Stimulated activated CD4-positive, alpha-beta T cell treated with anti-CD3 and anti-CD28 coated beads, TNF-alpha, amount 100 ng/mL, for 1 hour (primary cell): ENCODE measurements at regions not wholly inside any gene's neighbourhood (a gene's known extent, or its start where the extent isn't known, plus 50 kb on each side); places are given as distances from the start of the nearest gene placed in this dataset.

Source experiments
- DNase-seq, 3 donors: peaks; one replicate each; pipeline ENCODE4 v3.0.0-alpha.2; 2020; ENCODE audit warnings: low read depth in 3 of 3, low spot score in 1 of 3

DNA sequence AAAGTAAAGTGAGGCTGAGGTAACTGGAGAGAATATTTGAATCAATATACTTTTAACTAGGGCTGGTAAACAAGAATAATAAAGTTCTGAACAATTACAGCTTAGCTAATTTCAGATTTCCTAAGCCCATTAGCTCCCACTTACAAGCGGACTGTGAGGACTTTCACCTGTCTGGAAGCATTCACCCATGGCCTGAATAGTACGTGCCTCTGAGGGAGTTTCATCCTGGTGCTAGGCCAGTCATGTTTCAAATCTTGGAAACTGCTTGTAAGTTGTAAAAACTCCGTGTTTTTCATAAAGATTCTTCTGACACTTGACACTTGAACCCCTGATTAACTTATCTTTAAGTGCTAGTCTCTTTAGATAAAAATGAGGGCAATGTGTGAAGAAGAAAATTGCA is 975.2 kb upstream of the GHITM start:
- DNase-seq: no peak

DNA sequence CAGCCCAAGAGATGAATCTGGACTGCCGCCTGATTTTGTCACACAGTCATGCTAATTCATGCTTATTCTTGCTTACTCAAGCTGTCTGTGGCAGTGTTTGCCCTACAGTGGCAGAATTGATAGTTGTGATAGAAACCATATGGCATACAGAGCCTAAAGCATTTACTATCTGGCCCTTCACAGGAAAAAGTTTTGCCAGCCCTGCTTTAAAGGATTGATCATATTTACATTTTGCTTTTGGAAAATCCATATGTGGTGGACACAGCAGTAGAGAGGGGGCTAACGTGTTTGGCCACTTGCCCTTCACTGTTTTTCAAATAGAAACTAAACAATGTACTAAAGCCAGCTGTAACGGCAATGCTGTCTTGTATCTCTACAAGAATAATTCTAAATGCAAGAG is 974.0 kb upstream of the GHITM start:
- no peak for DNase-seq

DNA sequence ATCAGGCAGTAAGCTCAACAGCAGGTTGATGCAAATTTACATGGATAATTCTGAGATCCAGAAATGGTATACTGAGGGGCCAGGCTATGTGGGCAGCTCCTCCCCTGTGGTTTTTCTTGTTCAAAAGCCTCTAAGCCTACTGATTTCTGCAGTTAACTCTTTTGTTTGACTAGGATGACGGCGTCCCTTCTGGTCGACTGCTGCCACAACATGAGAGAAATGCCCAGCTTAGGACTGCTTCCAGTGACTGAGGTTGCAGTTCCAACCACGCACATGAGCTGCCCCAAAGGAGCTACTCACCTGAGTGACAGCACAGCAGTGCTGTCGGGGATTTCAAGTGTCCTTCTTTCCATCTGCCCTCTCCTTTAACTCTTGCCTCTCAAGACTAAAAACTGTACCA is 973.0 kb upstream of the GHITM start:
- no peak for DNase-seq

DNA sequence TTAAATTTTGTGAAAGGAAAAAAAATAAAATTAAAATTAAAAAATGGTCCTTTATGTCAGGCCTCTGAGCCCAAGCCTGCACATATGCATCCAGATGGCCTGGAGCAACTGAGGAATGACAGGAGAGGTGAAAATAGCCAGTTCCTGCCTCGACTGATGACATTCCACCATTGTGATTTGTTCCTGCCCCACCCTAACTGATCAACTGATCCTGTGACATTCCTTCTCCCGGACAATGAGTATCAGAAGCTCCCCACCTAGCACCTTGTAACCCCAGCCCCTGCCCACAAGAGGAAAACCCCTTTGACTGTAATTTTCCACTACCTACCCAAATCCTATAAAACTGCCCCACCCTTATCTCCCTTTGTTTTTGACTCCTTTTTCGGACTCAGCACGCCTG is 972.2 kb upstream of the GHITM start:
- DNase-seq: no peak

DNA sequence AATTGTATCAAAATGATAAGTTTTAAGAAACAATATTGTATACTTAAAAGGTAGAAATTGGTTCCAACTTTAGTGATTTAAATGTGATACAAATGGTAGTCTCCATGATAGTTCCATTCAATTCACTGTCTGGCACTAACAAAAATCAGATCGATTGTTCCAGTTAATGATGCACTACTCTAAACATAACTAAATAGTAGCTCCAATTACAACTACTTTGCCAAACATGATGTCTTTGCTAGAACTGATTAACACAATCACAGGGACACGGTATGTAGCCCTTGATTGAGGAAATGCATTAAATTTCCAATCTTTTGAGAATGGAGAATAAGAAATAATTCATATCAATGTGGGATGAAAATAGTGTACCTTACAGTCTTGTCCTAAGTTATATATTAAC is 962.4 kb upstream of the GHITM start:
- DNase-seq: no peak

DNA sequence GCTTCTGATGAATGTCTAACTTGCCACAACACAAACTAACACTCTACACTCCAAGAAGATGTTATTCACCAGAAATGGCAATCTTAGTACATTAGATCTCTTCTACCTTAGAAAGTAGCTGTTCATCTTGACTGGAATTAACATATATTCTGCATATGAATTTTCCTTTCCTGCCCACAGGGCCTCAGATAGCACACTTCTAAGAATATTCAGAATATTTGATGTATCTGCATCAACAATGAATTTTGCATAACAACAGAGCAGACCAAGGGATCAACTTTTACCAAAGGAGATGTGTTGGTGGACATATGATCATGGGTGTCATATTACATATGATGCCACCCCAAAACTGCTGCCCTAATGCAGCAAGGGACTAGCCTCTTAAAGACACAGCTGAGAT is 960.8 kb upstream of the GHITM start:
- no peak for DNase-seq

DNA sequence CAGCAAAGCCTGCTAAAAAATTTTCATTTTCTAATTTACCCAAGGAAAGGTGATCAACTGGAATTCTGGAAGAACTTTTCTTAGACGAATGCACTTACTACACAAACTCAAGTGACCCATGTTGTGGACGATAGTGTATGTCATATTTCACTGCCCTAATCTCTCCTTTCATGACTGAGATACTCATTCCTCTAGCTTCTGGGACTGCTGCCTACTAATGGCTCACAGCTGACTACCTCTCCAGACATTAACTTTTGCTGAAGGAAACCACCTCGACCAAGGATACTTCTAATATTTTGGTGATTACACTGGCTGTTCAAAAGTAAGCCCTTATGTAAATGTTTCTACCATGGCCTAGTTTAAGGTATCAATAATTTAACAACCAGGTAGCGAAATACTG is 959.9 kb upstream of the GHITM start:
- DNase-seq: no peak

DNA sequence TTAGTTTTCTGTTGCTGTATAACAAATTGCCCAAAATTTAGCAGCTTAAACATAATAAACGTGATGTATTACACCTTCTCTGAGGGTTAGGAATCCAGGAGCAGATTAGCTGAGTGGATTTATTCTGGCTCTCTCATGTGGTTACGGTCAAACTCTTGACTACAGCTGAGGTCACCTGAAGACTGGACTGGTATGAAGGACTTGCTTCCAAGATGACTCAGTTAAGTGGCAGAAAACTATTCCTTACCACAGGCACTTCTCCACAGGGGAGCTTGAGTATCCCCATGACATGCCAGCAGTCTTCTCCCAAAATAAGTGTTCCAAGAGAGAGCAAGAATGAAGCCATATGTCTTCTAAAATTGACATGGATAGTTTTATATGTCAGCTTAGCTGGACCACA is 957.2 kb upstream of the GHITM start:
- DNase-seq: no peak

DNA sequence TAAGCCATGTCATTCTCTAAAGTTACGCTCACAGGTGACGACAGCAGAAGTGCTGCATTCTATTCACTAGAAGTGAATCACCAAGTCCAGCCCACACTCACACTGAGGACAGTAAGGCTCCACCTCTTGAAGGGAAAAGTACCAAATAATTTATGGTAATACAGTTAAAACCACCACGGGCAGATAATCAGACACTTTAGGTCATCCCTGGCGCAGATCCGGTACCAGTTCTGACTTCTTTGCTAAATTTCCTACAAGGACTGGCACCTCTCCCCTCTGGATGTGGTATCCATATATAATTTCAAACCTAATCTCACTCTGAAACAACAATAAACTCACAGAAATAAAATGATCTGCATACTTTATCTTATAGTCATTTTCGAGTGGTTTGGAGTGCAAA is 954.7 kb upstream of the GHITM start:
- DNase-seq: no peak

DNA sequence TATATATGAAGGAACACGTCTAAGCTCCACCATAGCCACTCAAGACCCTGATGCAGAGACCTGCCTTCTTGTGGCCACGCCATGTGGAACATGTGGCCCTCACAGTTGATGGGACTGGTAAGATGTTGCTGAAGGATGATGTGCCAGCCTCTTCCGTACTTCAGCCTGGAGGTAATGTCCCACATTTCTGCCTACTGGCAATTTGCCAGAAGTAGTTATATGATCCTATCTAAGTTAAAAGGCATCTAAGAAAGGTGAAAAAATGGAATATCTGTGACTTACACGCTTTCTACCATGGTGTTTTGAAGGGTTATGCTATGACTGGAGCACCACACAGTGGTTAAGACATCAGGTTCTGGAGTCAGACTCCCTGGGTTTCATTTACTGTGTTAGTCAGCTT is 948.7 kb upstream of the GHITM start:
- no peak for DNase-seq

DNA sequence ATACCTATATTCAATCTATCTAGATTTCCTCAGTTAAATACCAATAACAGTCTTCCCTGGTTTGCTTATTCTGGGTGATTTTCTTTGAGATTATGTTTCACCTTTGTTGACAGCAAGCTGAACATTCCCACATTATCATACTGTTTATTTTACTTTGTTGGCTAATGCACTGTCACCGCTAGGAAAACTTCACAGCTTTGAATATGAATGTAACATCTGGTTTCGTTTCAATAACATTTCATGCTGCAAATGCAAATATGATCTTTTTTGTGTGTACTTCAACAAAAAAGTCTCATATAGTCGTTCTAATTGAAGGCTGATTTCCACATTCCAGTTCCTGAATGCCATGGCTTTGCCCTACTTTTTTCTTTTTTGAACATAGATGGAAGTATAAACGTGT is 946.3 kb upstream of the GHITM start:
- no peak for DNase-seq

DNA sequence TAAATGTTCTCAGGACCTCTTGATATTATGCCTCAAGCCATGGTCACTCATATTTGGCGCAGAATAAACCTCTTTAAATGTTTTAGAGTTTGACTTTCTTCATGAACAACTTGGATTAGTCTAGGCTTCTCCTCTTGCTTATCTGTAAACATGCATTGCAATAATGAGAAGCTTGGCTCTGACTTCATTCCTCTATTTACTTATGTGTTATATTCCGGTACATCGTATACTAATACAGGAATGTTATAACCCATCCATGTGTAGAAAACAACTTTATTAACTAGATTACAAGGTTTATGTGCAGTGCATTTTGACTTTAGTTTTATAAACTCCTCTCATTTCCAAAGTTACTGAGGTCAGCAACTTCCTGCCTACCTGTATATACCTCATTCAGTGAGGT is 944.3 kb upstream of the GHITM start:
- no peak for DNase-seq

DNA sequence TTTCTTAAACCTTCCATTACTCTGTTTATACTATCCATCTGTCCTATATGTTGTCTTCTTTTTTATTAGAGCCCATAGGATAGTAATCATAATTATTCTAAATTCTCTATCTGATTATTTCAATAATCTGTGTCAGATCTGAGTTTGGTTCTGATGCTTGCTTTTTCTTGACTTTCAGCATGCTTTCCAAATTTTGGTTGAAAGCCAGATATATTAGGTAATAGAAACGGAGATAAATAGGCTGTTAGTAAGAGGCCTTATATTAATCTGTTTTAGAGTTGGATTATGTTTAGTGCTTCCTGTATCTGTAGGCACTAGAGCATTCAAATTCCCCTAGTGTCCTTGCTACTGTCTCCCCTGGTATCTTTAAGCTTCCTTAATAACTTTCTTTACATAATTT is 939.9 kb upstream of the GHITM start:
- DNase-seq: no peak

DNA sequence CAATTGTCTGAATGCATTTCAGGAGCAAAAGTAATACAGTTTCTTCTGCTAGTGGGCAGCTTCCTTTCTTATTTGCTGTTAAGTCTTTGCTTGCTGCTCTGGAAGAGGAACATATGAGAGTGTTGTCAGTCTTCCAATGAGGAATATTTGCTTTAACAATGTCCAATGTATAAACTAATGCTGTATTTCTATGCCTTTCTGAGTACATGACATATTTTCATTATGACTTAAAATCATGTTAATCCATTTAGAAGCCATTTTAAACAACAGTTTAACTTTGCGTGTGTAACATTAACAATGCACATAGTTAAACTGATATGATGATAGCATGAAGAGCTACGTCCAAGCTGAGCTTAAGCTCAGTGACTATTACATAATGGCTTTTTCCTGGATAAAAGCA is 933.4 kb upstream of the GHITM start:
- DNase-seq: no peak

DNA sequence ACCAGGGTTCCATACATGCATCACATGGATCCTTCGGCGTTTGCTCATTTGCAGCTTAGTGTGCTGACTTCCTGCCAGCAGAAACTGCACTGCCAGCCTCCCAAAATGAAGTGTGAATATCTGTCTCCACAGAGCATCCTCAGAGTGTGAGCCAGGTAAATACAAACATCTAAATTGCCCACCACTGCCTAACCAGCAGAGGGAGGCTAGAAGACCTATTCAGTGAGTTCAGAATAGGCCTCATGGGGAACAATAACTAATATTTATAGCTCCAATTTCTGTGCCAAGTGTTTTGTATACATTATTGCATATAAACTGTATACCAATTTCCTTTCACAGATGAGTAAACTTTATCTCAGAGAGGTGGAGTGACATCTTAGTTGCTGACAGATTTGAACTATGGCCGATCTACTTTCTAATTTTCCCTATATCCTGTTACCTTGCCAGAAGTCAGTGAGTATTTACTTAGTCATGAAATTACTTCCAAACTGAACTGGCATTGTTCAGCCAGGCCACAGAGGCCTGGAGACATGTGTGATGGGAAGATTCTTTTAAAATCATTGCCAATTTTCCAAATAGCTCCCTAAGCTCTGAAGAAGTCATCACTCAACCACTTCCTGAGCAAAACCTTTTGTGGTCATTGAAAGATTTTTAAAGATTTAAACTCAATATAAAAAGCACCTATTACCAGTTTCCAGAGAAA is 926.5 kb upstream of the GHITM start:
- no peak for DNase-seq

DNA sequence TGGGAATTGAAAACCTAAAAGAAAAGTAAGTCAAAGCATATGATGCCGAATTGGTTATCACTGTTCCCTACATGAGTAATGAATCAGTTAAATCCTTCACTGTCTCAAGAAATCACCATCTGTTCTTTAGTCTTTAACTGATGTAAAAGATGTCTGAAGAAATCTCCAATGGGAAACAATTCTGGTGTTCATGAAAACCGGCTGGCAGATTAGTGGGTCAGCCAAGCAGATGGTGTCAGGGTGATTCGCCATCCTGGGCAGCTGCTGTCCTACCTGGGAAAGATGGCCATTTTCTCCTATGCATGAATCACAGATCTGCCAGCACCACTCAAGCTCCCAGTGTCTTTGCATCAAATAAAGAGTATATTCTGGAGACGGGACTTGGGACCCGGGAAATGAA is 925.2 kb upstream of the GHITM start:
- no peak for DNase-seq

DNA sequence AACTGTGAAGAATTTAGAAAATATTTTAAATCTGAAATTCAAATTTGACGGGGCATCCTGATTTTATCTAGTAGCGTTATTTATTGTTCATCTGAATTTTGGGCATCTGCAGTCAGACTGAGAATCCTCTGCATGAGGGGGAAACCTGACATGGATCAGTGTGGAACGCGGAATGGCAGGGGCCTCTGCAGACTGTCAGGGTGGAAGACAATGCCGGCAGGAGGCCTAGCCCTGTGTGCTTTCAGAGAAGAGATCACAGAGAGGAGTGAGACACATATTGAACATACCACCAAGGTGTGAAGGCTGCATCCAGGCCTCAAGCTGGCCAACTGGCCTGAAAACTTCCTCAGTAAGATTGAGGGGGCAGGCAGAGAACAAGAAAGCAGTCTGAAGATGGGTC is 921.1 kb upstream of the GHITM start:
- DNase-seq: no peak

DNA sequence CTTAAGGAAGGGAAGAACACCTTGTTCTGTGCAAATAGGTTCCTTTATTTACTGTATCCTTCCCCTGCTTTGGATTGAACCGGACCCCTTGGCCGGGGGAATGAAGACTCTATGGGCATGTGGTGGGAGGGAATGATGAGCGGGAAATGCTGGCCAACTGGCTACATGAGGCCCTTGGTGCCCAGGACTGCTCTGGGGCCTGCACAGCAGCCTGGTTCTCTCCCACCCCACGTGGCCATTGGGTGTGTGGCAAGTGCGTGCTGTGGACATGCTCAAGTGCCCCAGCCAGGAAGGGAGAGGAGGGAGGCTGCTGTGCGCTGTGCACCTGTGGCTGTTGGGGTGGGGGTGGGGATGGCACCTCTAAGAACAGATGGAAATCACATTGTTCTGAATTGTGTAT is 917.0 kb upstream of the GHITM start:
- no peak for DNase-seq

DNA sequence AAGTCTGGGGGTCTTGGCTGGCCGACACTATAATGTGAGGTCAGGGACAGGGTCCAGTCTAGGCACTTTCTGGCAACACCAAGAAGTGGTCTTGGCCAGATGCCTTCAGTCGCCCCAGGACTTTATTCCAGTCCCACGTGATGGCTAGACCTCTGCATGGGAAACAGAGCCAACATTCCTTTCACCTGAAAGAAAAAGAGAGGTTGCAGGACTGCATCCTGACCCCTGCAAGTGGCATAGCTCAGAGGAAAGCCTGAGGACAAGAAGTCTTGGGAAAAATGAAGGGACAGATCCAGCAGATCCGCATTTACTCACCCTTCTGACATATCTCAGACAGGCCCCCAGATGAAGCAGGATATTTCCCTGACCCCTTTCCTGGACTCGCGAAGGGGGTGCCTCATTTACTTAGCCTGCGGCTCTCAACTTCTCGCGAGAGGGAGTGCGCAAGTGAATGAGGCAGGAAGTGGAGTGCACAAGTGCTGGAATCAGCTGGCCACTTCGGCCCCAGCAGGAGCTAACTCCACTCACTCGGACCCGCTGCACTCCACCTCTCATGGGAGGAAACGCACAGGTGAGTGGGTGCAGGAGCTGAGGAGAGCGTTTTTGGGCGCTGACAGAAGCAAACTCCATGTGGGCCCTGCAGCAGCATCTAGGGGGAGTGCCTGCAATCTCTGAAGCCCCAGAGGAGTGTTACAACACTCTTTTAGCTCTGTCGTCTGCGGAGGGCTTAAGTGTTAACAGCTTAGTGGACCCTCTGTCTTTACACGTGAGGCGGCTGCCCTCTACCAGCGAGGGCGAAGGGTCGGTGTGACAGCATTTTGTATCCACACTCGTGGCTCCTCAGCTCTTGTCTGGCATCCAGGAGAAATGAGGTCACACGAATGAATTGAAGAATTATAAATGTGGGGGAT is 916.2 kb upstream of the GHITM start:
- DNase-seq: no peak

DNA sequence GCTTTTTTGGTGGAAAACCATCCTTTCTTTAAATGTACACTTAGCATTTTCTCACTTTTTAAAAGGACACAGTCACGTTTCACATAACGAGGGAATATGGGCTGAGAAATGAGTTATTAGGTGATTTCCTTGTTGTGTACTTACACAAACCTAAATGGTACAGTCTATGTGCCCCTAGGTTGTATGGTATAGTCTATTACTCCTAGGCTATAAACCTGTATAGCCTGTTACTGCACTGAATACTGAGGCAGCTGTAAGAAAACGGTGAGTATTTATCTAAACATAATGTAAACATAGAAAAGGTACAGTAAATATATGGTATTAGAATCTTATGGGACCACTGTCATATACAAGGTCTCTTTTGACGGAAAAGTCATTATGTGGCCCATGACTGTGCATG is 913.5 kb upstream of the GHITM start:
- DNase-seq: no peak

DNA sequence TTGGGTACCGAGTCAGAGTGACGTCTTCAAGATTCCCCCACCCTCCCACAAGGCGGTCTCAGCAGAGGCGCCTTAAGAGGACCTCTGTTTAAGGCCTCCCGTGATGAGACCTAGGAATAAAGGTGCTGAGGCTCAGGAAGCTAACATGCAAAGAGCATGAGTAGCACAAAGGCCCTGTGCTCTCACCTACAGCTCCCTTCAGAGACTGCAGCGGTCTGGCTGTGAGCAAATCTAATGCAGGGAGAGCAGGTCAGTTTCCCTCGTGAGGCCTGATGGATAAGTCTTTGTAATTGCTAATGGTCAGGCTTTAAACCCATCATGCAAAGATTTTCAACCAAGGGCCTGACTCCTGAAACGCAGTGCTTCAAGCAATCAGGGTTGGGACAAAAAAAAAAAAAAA is 909.3 kb upstream of the GHITM start:
- no peak for DNase-seq

DNA sequence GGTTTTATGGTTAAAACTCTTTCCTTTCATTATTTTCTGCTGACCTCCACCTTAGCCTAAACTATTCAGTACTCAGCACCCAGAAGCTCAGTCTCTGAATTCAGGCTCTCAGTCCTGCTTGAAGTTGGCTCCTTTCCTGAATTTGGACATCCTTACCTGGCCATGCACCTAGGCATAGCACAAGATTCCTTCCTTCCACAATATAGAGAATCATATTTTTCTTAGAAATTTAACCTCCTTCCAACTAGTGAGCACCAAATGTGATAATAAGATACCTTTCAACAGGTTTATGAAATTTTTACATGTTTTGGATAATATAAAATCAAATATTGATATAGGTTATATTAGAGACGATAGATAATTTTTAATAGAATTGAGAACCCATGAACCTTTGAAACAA is 905.6 kb upstream of the GHITM start:
- DNase-seq: no peak

DNA sequence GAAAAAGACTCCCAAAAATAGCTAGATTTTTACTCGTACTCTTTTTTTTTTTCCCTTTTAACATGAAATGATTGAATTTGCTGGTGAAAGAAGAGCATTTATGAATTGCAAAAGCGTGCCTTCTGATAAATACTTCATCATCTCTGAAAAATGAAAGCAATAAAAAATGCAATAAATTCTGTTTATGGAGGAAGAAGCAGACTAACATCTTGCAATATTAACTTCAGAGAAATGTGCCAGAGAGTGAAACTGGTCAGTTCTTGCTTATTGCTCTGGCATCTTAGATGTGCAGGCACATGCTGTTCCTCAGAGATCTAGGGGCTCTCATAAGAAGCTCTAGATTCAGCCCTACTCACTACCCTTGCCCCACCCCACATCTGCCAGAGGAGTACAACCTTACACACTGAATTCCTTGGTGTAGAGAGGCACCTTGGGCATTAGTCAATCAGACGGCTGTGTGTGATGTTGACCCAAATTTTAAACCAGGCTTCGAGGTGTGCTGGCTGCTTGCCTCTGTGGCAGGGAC is 891.1 kb upstream of the GHITM start:
- no peak for DNase-seq
